Urothelium cell line (cell line): ENCODE measurements at regions not wholly inside any gene's neighbourhood (a gene's known extent, or its start where the extent isn't known, plus 50 kb on each side); places are given as distances from the start of the nearest gene placed in this dataset.
A peak's percentile ranks its signal among the peaks of the same experiment; 100 is the strongest.
"Not testable (repeated sequence)": the region's sequence is repeated elsewhere in the genome, so short reads cannot be mapped to it uniquely, and the experiment has no call there.

Source experiments
- DNase-seq: peaks from one replicate; pipeline ENCODE4 v3.0.0; 2011; ENCODE audit warnings: low spot score, mixed read lengths
- FAIRE-seq: peaks from 2 replicates; lab custom pipeline; 2011; peaks lifted over from hg19 to GRCh38; lab: Jason Lieb, UNC

GRCh38 chr4:24369507-24370029 is 214.8 kb downstream of the DHX15 start:
- no peak for FAIRE-seq
- DNase-seq: no peak

GRCh38 chr4:24368801-24369200 is 215.6 kb downstream of the DHX15 start:
- no peak for FAIRE-seq
- DNase-seq: no peak

- FAIRE-seq (no peak), DNase-seq (no peak)
These were observed 219.5 kb downstream of the DHX15 start for GRCh38 chr4:24364852-24365251.

GRCh38 chr4:24364249-24364648 is 220.1 kb downstream of the DHX15 start:
- FAIRE-seq (no peak), DNase-seq (no peak)

GRCh38 chr4:24363751-24364150 is 220.6 kb downstream of the DHX15 start:
- no peak for DNase-seq
- no peak for FAIRE-seq

- FAIRE-seq (no peak), DNase-seq (no peak)
These were observed 232.2 kb downstream of the DHX15 start for GRCh38 chr4:24352112-24352511.

- not testable (repeated sequence) for DNase-seq, FAIRE-seq
These were observed 235.0 kb downstream of the DHX15 start for GRCh38 chr4:24349168-24349996.

GRCh38 chr4:24339260-24339659 is 245.1 kb downstream of the DHX15 start:
- FAIRE-seq (no peak), DNase-seq (no peak)

- DNase-seq: no peak
- no peak for FAIRE-seq
These were observed 246.7 kb downstream of the DHX15 start for GRCh38 chr4:24337451-24338190.

- no peak for FAIRE-seq
- no peak for DNase-seq
These were observed 248.7 kb downstream of the DHX15 start for GRCh38 chr4:24335616-24336015.

- DNase-seq (no peak), FAIRE-seq (no peak)
These were observed 249.4 kb downstream of the DHX15 start for GRCh38 chr4:24334906-24335305.

- FAIRE-seq: no peak
- DNase-seq: no peak
These were observed 253.8 kb downstream of the DHX15 start for GRCh38 chr4:24330573-24330972.

GRCh38 chr4:24330172-24330571 is 254.2 kb downstream of the DHX15 start:
- FAIRE-seq (no peak), DNase-seq (peak; percentile 4)

- DNase-seq: no peak
These were observed 255.6 kb downstream of the DHX15 start for GRCh38 chr4:24328711-24329110.

GRCh38 chr4:24328310-24328709 is 256.0 kb downstream of the DHX15 start:
- no peak for DNase-seq
- no peak for FAIRE-seq

More at GRCh38 chr4:24328711-24329110, 255.6 kb downstream of the DHX15 start:
- no peak for FAIRE-seq

- FAIRE-seq: no peak
These were observed 261.4 kb downstream of the DHX15 start for GRCh38 chr4:24322995-24323394.

GRCh38 chr4:24322511-24322910 is 261.8 kb downstream of the DHX15 start:
- DNase-seq: no peak
- no peak for FAIRE-seq

More at GRCh38 chr4:24322995-24323394, 261.4 kb downstream of the DHX15 start:
- DNase-seq: no peak

- no peak for DNase-seq
- no peak for FAIRE-seq
These were observed 262.7 kb downstream of the DHX15 start for GRCh38 chr4:24321616-24322015.

GRCh38 chr4:24321131-24321530 is 263.2 kb downstream of the DHX15 start:
- DNase-seq (no peak), FAIRE-seq (no peak)

GRCh38 chr4:24319387-24319786 is 265.0 kb downstream of the DHX15 start:
- FAIRE-seq: no peak

GRCh38 chr4:24315056-24315455 is 269.3 kb downstream of the DHX15 start:
- no peak for FAIRE-seq
- no peak for DNase-seq

More at GRCh38 chr4:24319387-24319786, 265.0 kb downstream of the DHX15 start:
- DNase-seq: no peak
